Endodermal cell (in vitro differentiated cells): ENCODE measurements at regions not wholly inside any gene's neighbourhood (a gene's known extent, or its start where the extent isn't known, plus 50 kb on each side); places are given as distances from the start of the nearest gene placed in this dataset.

Experiments used
- DNase-seq: peaks from one replicate; pipeline ENCODE4 v3.0.0-alpha.2; 2017
- H3K27ac ChIP-seq: 2 replicates; pipeline ENCODE4 v1.5.1; 2013; ENCODE audit warnings: mild to moderate bottlenecking, low read depth, low read length, moderate library complexity
- H3K27me3 ChIP-seq: 2 replicates; pipeline ENCODE4 v1.6.1; 2013; ENCODE audit warnings: mild to moderate bottlenecking, low read length, moderate library complexity; ENCODE audit not compliant: insufficient read depth, control insufficient read depth, poor library complexity, severe bottlenecking
- H3K36me3 ChIP-seq: 2 replicates; pipeline ENCODE4 v1.7.0; 2013; ENCODE audit warnings: mild to moderate bottlenecking, low read length, moderate library complexity; ENCODE audit not compliant: control insufficient read depth, insufficient read depth
- H3K4me1 ChIP-seq: one replicate; pipeline ENCODE4 v1.7.0; 2013; ENCODE audit warnings: low read length; ENCODE audit not compliant: control insufficient read depth, insufficient read depth
- H3K4me3 ChIP-seq: 2 replicates; pipeline ENCODE4 v1.5.1; 2013; ENCODE audit warnings: mild to moderate bottlenecking, low read length, moderate library complexity
- H3K9ac ChIP-seq: 2 replicates; pipeline ENCODE4 v1.6.1; 2013; ENCODE audit warnings: mild to moderate bottlenecking, low read length, moderate library complexity; ENCODE audit not compliant: poor library complexity, severe bottlenecking; ENCODE audit errors: extremely low read depth
- H3K9me3 ChIP-seq: 2 replicates; pipeline ENCODE4 v1.6.1; 2013; ENCODE audit warnings: mild to moderate bottlenecking, low read length, moderate library complexity; ENCODE audit not compliant: control insufficient read depth
- H3K27ac Mint-ChIP-seq: 2 replicates; pipeline ENCODE4 v1.8.0; 2020; ENCODE audit warnings: mixed read lengths
- H3K27me3 Mint-ChIP-seq: 2 replicates; pipeline ENCODE4 v1.8.0; 2021; ENCODE audit warnings: mild to moderate bottlenecking, mixed read lengths; ENCODE audit not compliant: insufficient read depth
- H3K36me3 Mint-ChIP-seq: 2 replicates; pipeline ENCODE4 v1.8.0; 2020; ENCODE audit warnings: low read depth, mixed read lengths
- H3K4me1 Mint-ChIP-seq: 2 replicates; pipeline ENCODE4 v1.8.0; 2020; ENCODE audit warnings: mixed read lengths
- H3K4me3 Mint-ChIP-seq: 2 replicates; pipeline ENCODE4 v1.8.0; 2020; ENCODE audit warnings: mild to moderate bottlenecking, moderate library complexity, mixed read lengths
- H3K9me3 Mint-ChIP-seq: 2 replicates; pipeline ENCODE4 v1.8.0; 2020; ENCODE audit warnings: mild to moderate bottlenecking, mixed read lengths
- WGBS, 2 experiments: methylation state at CpG; one replicate each; pipeline versions ENCODE4 v1.1.5 to v1.1.7; 2013; ENCODE audit warnings: missing lambda C conversion rate in 2 of 2, mixed read lengths in 1 of 2; ENCODE audit not compliant: insufficient coverage in 1 of 2, insufficient read length in 1 of 2; 5-methylcytosine and 5-hydroxymethylcytosine counted together
- TF ChIP-seq, protein P1 (sequence below): fragments of 200-600 bp; sonication (generic); conservative IDR thresholded peaks from 2 replicates; pipeline ENCODE4 v1.5.0; 2021; ENCODE audit warnings: antibody characterized with exemption, mild to moderate bottlenecking

DNA sequence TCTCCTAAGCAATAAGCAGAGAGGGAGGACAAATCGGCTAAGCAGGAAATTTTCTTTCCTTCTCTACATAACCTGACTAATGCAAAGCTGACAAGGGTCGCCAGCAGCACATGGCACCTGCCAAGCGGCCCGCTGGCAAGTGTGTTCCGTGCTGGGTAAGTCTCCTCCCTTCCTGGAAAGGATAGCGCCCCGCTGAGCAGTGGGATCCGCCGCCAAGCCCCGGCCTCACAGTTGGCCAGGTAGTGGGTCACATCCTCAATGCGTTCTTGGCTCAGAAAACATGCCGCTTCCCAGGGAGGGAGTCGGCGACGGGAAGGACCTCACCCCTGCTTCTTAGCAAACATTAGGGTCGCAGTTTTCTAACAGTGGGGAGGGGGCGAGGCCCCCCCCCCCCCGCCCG lies 488.9 kb upstream of the NUPR2 start:
- Histone ChIP-seq H3K9me3 (peaks cover 88% of the 10 kb centered on the region), H3K36me3 (no peaks in the 10 kb centered on the region), H3K27me3 (no peaks in the 10 kb centered on the region), H3K27ac (no peak overlapping the region), H3K9ac (no peak overlapping the region), H3K4me1 (no peaks in the 10 kb centered on the region), H3K4me3 (no peak overlapping the region)
- H3K27me3 Mint-ChIP-seq = no peaks in the 10 kb centered on the region
- no peaks in the 10 kb centered on the region for H3K36me3 Mint-ChIP-seq
- TF ChIP-seq, protein P1, sequence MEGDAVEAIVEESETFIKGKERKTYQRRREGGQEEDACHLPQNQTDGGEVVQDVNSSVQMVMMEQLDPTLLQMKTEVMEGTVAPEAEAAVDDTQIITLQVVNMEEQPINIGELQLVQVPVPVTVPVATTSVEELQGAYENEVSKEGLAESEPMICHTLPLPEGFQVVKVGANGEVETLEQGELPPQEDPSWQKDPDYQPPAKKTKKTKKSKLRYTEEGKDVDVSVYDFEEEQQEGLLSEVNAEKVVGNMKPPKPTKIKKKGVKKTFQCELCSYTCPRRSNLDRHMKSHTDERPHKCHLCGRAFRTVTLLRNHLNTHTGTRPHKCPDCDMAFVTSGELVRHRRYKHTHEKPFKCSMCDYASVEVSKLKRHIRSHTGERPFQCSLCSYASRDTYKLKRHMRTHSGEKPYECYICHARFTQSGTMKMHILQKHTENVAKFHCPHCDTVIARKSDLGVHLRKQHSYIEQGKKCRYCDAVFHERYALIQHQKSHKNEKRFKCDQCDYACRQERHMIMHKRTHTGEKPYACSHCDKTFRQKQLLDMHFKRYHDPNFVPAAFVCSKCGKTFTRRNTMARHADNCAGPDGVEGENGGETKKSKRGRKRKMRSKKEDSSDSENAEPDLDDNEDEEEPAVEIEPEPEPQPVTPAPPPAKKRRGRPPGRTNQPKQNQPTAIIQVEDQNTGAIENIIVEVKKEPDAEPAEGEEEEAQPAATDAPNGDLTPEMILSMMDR = no peak
- H3K4me1 Mint-ChIP-seq = no peaks in the 10 kb centered on the region
- WGBS, 2 experiments = 79 to 84% methylated on average over 8 to 19 of the region's 19 CpGs
- DNase-seq = no peak
- H3K4me3 Mint-ChIP-seq = no peak overlapping the region
- peaks cover 95% of the 10 kb centered on the region for H3K9me3 Mint-ChIP-seq
- H3K27ac Mint-ChIP-seq = no peak overlapping the region

DNA sequence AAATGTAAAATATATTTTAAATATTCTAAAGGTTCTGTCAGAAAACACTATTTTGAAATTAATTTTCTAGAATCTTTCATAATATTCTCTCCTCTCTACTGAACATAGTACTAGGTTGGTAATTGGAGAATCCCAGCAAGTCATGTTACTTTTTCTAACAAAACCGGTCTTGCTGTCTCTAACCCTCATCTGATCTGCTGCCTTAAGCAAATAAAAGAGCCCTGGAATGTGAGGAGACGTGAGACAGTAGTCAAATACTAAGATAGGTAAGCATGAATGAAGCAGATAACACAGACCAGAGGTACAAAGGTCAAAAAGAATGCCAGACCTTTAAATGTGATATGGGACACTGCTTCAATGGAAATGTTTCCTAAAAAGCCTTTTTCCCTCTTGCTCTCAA lies 462.4 kb upstream of the NUPR2 start:
- Histone ChIP-seq H3K4me1 (no peaks in the 10 kb centered on the region), H3K27ac (no peak overlapping the region), H3K9me3 (peaks cover 73% of the 10 kb centered on the region), H3K27me3 (no peaks in the 10 kb centered on the region), H3K36me3 (no peaks in the 10 kb centered on the region), H3K9ac (no peak overlapping the region), H3K4me3 (no peak overlapping the region)
- Mint-ChIP-seq H3K27me3 (no peaks in the 10 kb centered on the region), H3K36me3 (no peaks in the 10 kb centered on the region), H3K4me3 (no peak overlapping the region), H3K9me3 (peaks cover 91% of the 10 kb centered on the region), H3K4me1 (no peaks in the 10 kb centered on the region), H3K27ac (no peak overlapping the region)
- DNase-seq = no peak
- TF ChIP-seq, protein P1 = no peak
- WGBS, 2 experiments = 33 to 51% methylated on average over 2 of the region's 2 CpGs

DNA sequence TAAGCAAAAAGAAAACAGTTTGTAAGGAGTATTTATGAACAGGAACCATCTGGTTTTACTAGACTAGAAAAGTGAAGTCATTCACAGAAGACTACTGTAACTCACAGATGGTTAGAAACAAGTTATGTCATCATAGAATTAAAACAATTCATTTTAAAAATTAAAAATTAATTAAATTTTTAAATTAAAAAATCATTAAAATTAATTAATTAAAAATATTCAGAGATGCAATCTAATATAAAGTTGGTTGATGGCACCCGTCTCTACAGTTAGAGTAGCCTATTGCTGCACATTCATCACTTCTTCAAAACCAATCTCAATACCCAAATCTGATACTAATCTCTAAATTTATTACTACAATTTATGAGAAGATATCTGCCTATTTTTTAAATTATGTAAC lies 454.8 kb upstream of the NUPR2 start:
- no CpG with 5 or more reads among the region's 1 CpG for WGBS, 2 experiments
- Mint-ChIP-seq H3K36me3 (no peaks in the 10 kb centered on the region), H3K9me3 (peaks cover 75% of the 10 kb centered on the region), H3K4me3 (no peak overlapping the region), H3K27me3 (no peaks in the 10 kb centered on the region), H3K27ac (no peak overlapping the region), H3K4me1 (no peaks in the 10 kb centered on the region)
- Histone ChIP-seq H3K27ac (no peak overlapping the region), H3K4me1 (no peaks in the 10 kb centered on the region), H3K4me3 (no peak overlapping the region), H3K9me3 (peaks cover 57% of the 10 kb centered on the region), H3K36me3 (no peaks in the 10 kb centered on the region), H3K27me3 (no peaks in the 10 kb centered on the region), H3K9ac (no peak overlapping the region)
- no peak for DNase-seq
- TF ChIP-seq, protein P1 = no peak
